HG03520 (cell line): ENCODE measurements at regions not wholly inside any gene's neighbourhood (a gene's known extent, or its start where the extent isn't known, plus 50 kb on each side); places are given as distances from the start of the nearest gene placed in this dataset.
A peak's percentile ranks its signal among the peaks of the same experiment; 100 is the strongest.
"Not testable (repeated sequence)": the region's sequence is repeated elsewhere in the genome, so short reads cannot be mapped to it uniquely, and the experiment has no call there.

ENCODE experiments used
- ATAC-seq: cut with Tn5 transposase; IDR thresholded peaks from one replicate; pipeline ENCODE4 v1.9.1; 2021; ENCODE audit warnings: mild to moderate bottlenecking, moderate library complexity; ENCODE audit not compliant: unreplicated experiment

DNA sequence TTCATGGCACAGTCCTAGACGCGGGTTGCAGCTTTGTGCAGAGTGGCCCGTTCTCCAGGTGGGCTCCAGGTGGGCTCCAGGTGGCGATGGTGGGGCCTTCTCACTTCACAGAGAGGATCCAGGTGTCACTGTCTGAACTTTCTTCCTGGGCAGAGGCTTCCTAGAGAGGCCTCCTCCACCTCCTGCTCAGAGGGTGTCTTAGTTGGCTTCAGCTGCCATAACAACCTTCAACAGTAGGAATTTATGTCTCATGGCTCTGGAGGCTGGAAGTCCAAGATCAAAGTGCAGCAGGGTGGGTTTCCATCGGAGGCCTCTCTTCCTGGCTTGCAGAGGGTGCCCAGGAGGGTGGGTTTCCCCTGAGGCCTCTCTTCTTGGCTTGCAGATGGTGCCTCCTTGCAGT lies 125.1 kb downstream of the GLRX3 start:
- ATAC-seq = no peak

GRCh38 chr10:130261766-130262165 lies 125.6 kb downstream of the GLRX3 start:
- no peak for ATAC-seq

DNA sequence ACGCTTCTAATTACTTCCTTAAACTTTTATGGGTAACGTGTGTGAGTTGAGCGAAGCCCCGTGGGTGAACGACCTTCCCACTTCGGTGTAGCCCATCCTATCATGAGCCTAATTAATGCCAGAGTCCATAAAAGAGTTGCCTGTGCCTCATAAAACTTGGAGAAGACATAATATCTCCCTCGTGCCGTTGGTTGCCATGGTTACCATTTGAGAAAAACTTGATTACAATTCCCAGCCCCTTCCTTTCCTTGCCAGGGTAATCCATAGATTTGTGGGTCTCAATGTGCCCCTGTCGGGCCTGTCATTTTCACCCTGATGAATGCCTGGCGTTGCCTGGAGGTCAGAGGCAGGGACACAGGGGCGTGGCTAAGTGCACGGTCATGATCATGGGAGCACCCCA lies 127.1 kb downstream of the GLRX3 start:
- no peak for ATAC-seq

- no peak for ATAC-seq
Measured at GRCh38 chr10:130265542-130265941, 129.4 kb downstream of the GLRX3 start.

GRCh38 chr10:130282492-130283218 lies 146.5 kb downstream of the GLRX3 start:
- no peak for ATAC-seq

GRCh38 chr10:130283219-130283545 lies 147.0 kb downstream of the GLRX3 start:
- ATAC-seq = no peak

GRCh38 chr10:130295761-130296160 lies 159.6 kb downstream of the GLRX3 start:
- not testable (repeated sequence) for ATAC-seq

DNA sequence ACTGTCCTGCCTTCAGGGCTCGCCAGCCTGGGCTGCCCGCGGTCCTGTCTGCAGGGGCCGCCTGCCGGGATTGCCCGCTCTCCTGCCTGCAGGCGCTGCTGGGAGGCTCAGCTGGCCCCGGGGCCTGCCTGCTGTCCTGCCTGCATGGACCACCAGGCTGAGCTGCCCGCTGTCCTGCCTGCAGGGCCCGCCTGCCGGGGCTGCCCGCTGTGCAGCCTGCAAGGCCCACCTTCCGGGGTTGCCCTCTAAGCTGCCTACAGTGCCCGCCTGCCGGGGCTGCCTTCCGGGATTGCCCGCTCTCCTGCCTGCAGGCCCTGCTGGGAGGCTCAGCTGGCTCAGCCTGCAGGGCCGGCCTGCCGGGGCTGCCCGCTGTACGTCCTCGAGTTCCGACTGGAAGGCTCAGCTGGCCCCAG lies 164.4 kb downstream of the GLRX3 start:
- peak; percentile 29 for ATAC-seq

DNA sequence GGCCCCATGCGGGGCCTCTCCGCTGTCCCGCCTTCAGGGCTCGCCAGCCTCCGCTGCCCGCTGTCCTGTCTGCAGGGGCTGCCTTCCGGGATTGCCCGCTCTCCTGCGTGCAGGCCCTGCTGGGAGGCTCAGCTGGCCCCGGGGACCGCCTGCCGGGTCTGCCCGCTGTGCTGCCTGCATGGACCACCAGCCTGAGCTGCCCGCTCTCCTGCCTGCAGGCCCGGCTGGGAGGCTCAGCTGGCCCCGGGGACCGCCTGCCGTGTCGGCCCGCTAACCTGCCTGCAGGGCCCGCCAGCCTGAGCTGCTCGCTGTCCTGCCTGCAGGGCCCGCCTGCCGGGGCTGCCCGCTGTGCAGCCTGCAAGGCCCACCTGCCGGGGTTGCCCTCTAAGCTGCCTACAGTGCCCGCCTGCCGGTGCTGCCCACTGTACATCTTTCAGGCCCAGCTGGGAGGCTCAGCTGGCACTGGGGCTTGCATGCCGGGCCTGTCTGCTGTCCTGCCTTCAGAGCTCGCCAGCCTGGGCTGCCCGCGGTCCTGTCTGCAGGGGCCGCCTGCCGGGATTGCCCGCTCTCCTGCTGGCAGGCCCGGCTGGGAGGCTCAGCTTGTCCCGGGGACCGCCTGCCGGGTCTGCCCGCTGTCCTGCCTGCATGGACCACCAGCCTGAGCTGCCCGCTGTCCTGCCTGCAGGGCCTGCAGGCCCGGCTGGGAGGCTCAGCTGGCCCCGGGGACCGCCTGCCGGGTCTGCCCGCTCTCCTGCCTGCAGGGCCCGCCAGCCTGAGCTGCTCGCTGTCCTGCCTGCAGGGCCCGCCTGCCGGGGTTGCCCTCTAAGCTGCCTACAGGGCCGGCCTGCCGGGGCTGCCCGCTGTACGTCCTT lies 165.1 kb downstream of the GLRX3 start:
- ATAC-seq = peak; percentile 46

GRCh38 chr10:130326954-130327353 lies 190.8 kb downstream of the GLRX3 start:
- no peak for ATAC-seq

- no peak for ATAC-seq
Measured at GRCh38 chr10:130329792-130330191, 193.6 kb downstream of the GLRX3 start.

DNA sequence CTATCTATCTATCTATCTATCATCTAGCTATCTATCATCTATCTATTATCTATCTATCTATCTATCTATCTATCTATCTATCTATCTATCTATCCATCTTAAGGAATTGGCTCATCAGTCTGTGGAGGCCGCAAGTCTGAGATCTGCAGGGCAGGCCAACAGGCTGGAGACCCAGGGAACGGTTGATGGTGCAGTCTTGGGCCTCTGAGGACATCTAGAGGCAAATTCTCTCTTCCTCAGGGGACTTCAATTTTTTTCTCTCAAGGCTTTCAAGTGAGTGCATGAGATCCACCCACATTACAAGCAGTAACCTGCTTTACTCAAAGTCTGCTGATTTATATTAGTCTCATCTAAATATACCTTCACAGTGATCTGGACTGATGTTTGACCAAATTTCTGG lies 197.0 kb downstream of the GLRX3 start:
- no peak for ATAC-seq

DNA sequence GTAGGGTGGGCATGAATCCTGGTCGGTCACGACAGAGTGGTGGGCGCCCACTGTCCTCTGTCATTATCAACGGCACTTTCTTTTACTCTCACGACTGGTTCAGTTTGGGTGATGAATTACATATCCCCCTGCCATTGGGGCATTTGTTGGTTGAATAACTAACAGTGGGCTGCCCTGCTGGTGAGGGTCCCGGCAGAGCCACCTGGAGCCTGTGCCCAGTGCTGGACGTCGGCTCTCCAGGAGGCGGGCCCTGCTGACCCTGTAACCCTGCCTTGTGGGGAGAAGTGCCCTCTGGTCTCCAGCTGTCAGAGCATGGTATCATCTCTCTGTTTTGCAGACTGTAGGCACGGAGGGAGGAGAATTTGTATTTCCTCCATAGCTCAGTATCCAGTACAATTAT lies 199.1 kb downstream of the GLRX3 start:
- ATAC-seq = no peak

GRCh38 chr10:130336617-130337304 lies 200.6 kb downstream of the GLRX3 start:
- no peak for ATAC-seq

DNA sequence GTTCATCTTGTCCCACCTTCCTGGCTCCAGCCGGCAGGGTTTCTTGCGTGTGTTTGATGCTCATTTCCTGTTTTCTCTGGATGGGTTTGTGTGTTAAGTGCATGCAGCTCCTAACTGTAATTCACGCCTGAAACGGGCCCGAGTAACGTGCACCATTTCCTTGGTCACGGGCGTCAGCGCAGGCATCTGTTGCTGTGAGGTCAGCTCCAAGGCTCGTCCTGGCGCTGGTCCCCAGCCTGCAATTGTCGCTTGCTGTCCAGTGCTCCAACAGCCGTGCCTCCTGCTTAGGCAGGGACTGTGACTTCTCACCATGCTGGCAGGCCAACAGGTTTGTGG lies 201.1 kb downstream of the GLRX3 start:
- ATAC-seq = no peak

DNA sequence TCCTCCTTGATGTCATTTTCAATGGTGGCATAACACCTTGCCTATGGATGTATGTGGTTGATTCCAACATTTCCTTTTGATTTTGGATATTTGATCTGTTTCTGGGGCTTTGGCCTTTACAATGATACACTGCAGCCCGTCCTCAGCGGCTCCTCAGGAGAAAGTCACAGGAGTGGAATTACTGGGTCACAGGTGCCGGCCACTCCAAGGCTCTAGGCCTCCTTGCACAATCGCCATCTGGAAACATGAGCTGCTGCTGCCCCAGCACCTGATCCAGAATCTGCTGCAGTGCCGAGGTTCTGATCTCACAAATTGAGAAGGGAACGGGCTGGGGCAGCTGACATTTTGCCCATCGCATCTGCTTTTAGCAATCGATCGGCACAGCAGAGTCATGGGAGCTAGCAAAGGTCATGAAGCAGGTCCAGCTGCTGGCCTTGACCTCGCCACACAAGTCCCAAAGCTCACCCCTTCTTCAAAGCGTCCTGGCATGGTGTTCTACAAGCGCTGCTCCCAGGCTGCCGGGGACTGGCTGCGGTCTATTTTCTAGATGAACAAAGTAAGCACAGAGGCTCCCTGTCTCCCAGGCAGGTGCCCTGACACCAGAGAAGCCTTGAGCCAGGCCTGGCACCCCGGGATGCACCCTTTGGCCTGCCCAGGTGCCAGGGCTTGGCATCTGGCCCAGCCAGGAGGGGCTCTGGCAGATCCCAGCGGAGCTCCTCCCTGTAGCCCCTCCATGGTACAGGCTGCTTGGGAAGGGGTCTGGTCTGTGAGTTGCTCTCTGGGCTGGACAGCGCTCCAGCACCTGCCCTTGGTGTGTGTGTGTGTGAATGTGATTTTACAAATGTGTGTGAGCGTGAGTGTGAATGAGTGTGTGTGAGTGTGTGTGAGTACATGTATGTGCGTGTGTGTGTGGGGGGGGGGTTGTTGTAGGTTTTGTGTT lies 201.8 kb downstream of the GLRX3 start:
- no peak for ATAC-seq

- no peak for ATAC-seq
Measured at GRCh38 chr10:130338636-130339024, 202.4 kb downstream of the GLRX3 start.

DNA sequence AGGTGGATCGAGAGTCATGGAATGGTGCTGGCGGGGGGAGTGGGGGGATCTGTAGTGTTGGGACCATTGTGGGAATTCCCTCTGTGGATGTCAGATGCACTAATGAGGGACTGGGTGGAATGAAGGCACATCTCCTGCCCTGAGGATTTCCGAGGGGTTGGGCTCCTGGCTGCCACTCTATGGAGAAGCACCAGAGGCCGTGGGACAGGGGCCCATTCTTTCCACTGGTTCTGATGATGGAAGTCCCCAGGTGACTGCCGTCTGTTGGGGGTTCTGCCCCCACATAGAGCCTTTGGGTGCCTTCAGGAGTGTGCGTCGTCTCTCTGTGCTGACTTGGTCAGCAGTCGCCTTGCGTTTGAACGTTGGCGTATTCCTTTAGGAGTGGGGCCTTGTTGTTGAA lies 202.9 kb downstream of the GLRX3 start:
- ATAC-seq = no peak

GRCh38 chr10:130339911-130340310 lies 203.7 kb downstream of the GLRX3 start:
- no peak for ATAC-seq

DNA sequence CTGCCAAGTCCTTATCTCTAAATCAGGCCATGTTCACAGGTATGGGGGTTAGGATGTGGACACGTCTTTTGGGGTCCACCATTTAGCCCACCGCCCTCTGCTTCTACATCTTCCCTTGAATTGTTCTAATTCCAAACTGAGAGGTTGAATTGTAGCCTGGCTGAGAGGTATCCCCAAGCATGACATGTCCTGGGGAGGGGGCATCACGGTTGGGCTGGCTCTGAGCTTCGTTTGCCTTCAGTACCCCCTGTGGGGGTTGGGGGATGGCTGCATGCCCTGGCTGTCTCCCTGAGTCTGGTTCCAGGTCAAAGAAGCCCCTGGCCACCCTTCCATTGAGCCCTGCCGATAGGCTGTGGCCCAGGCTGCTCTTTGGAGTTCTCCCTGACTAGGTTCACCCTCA lies 204.6 kb downstream of the GLRX3 start:
- no peak for ATAC-seq

DNA sequence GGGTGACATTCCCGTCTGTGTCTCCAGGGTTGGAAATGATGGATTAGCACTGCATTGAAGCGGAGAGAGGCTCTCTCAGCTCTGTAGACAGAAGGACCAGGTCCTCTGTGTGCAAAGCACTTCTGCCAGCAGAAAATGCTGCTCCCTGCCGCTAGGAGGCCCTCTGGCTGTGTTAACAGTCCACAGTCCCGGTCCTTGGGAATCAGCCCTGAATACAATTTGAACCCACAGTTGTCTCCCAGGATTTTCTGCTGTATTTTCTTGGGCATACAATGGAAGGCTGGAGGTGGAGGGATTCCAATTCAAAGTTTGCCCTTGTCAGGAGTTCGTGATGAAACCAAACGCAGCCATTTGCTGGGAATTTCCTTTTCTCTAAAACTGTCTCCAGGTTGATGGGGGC lies 205.2 kb downstream of the GLRX3 start:
- no peak for ATAC-seq
